SK-N-SH treated with all-trans-retinoic acid at 6 μM for 48 hours (cell line): ENCODE measurements at regions not wholly inside any gene's neighbourhood (a gene's known extent, or its start where the extent isn't known, plus 50 kb on each side); places are given as distances from the start of the nearest gene placed in this dataset.

ENCODE experiments used
- BACH2 ChIP-seq: fragments of 250-450 bp; sonication (Bioruptor Pico); IDR thresholded peaks from 2 replicates; pipeline ENCODE4 v1.9.0; 2021; ENCODE audit warnings: mild to moderate bottlenecking, borderline replicate concordance
- CREB5 ChIP-seq: fragments of 250-450 bp; sonication (Bioruptor Pico); IDR thresholded peaks from 2 replicates; pipeline ENCODE4 v1.5.1; 2020; ENCODE audit warnings: low read depth, mild to moderate bottlenecking, moderate library complexity
- CSDC2 ChIP-seq: fragments of 250-450 bp; sonication (Bioruptor Pico); IDR thresholded peaks from 2 replicates; pipeline ENCODE4 v1.5.0; 2020; ENCODE audit warnings: mild to moderate bottlenecking, moderate library complexity
- ESRRG ChIP-seq: fragments of 250-450 bp; sonication (Bioruptor Pico); IDR thresholded peaks from 2 replicates; pipeline ENCODE4 v1.6.1; 2021; ENCODE audit warnings: mild to moderate bottlenecking
- GLIS3 ChIP-seq: fragments of 250-450 bp; sonication (Bioruptor Pico); IDR thresholded peaks from 2 replicates; pipeline ENCODE4 v1.5.0; 2020; ENCODE audit warnings: mild to moderate bottlenecking, moderate library complexity
- PATZ1 ChIP-seq: fragments of 250-450 bp; sonication (Bioruptor Pico); IDR thresholded peaks from 2 replicates; pipeline ENCODE4 v1.8.0; 2020; ENCODE audit warnings: mild to moderate bottlenecking, moderate library complexity, borderline replicate concordance
- POU6F1 ChIP-seq: fragments of 250-450 bp; sonication (Bioruptor Pico); IDR thresholded peaks from 2 replicates; pipeline ENCODE4 v1.8.0; 2021; ENCODE audit warnings: low read depth, mild to moderate bottlenecking, moderate library complexity, borderline replicate concordance
- RARB ChIP-seq: fragments of 250-450 bp; sonication (Bioruptor Pico); IDR thresholded peaks from 2 replicates; pipeline ENCODE4 v1.8.0; 2021; ENCODE audit warnings: mild to moderate bottlenecking, moderate library complexity
- TSHZ2 ChIP-seq: fragments of 250-450 bp; sonication (Bioruptor Pico); IDR thresholded peaks from 2 replicates; pipeline ENCODE4 v1.5.0; 2020; ENCODE audit warnings: mild to moderate bottlenecking, moderate library complexity
- ZFP30 ChIP-seq: fragments of 450-650 bp; formaldehyde crosslinking; IDR thresholded peaks from 2 replicates; pipeline ENCODE4 v1.5.0; 2022; ENCODE audit warnings: mild to moderate bottlenecking, moderate library complexity
- ZNF565 ChIP-seq: fragments of 450-650 bp; formaldehyde crosslinking; conservative IDR thresholded peaks from 2 replicates; pipeline ENCODE4 v1.5.0; 2020; ENCODE audit warnings: low read depth, mild to moderate bottlenecking, moderate library complexity

- TF ChIP-seq GLIS3 (CRISPR knock-in tag): no peak
- TF ChIP-seq BACH2 (CRISPR knock-in tag): no peak
- TF ChIP-seq ZNF565 (CRISPR knock-in tag): no peak
- no peak for TF ChIP-seq RARB (CRISPR knock-in tag)
- no peak for TF ChIP-seq TSHZ2 (CRISPR knock-in tag)
- TF ChIP-seq PATZ1 (CRISPR knock-in tag): no peak
- TF ChIP-seq ZFP30 (CRISPR knock-in tag): no peak
- no peak for TF ChIP-seq ESRRG (CRISPR knock-in tag)
- TF ChIP-seq CSDC2 (CRISPR knock-in tag): no peak
- TF ChIP-seq POU6F1: no peak
- no peak for TF ChIP-seq CREB5 (CRISPR knock-in tag)
Observed at GRCh38 chr2:235286622-235287374, 207.0 kb upstream of the AGAP1 start.
